ENCODE measurements at regions not wholly inside any gene's neighbourhood (a gene's known extent, or its start where the extent isn't known, plus 50 kb on each side); places are given as distances from the start of the nearest gene placed in this dataset.

GRCh38 chr3:118478706-118479276 lies 555.9 kb downstream of the IGSF11 start:
- TF ChIP-seq POLR2A (IDR thresholded peaks at IDR 0.05) (no peak), CTCF (IDR thresholded peaks at IDR 0.05) (no peak)
- 77 to 79% methylated on average over 8 of the region's 8 CpGs for WGBS, 2 donors
- no peak overlapping the region for H3K4me3 ChIP-seq (ENCODE audit: low read depth, poor library complexity, severe bottlenecking)
- no peak for DNase-seq (ENCODE audit: low spot score in 2 of 2)
- intact Hi-C loops (cut with DNase I; ENCODE audit: low total_unique reads): no loop called here

GRCh38 chr3:118479376-118479775 lies 555.3 kb downstream of the IGSF11 start:
- H3K4me3 ChIP-seq (ENCODE audit: low read depth, poor library complexity, severe bottlenecking): no peak overlapping the region
- WGBS, 2 donors: 79 to 80% methylated on average over 1 of the region's 1 CpG
- intact Hi-C loops (cut with DNase I; ENCODE audit: low total_unique reads): no loop called here
- TF ChIP-seq POLR2A (IDR thresholded peaks at IDR 0.05): no peak
- TF ChIP-seq CTCF (IDR thresholded peaks at IDR 0.05): no peak
- no peak for DNase-seq (ENCODE audit: low spot score in 2 of 2)

- no peak overlapping the region for H3K4me3 ChIP-seq (ENCODE audit: low read depth, poor library complexity, severe bottlenecking)
- DNase-seq (ENCODE audit: low spot score in 2 of 2): no peak
- intact Hi-C loops (cut with DNase I; ENCODE audit: low total_unique reads): no loop called here
- 52 to 54% methylated on average over 4 of the region's 4 CpGs for WGBS, 2 donors
- TF ChIP-seq CTCF (IDR thresholded peaks at IDR 0.05) (no peak), POLR2A (IDR thresholded peaks at IDR 0.05) (no peak)
Measured at GRCh38 chr3:118480101-118480860, 554.4 kb downstream of the IGSF11 start.

- intact Hi-C loops (cut with DNase I; ENCODE audit: low total_unique reads): no loop called here
- H3K4me3 ChIP-seq (ENCODE audit: low read depth, poor library complexity, severe bottlenecking): no peak overlapping the region
- 74 to 75% methylated on average over 5 of the region's 5 CpGs for WGBS, 2 donors
- DNase-seq (ENCODE audit: low spot score in 2 of 2): no peak
- TF ChIP-seq CTCF (IDR thresholded peaks at IDR 0.05): no peak
- TF ChIP-seq POLR2A (IDR thresholded peaks at IDR 0.05): no peak
Measured at GRCh38 chr3:118485693-118486092, 549.0 kb downstream of the IGSF11 start.

GRCh38 chr3:118487734-118488133 lies 546.9 kb downstream of the IGSF11 start:
- no peak overlapping the region for H3K4me3 ChIP-seq (ENCODE audit: low read depth, poor library complexity, severe bottlenecking)
- intact Hi-C loops (cut with DNase I; ENCODE audit: low total_unique reads): no loop called here
- TF ChIP-seq POLR2A (IDR thresholded peaks at IDR 0.05) (no peak), CTCF (IDR thresholded peaks at IDR 0.05) (no peak)
- 56 to 73% methylated on average over 2 of the region's 2 CpGs for WGBS, 2 donors
- no peak for DNase-seq (ENCODE audit: low spot score in 2 of 2)

All from lower leg skin (tissue), 4 donors.